K562 (cell line): ENCODE measurements at regions not wholly inside any gene's neighbourhood (a gene's known extent, or its start where the extent isn't known, plus 50 kb on each side); places are given as distances from the start of the nearest gene placed in this dataset.

Experiments used
- ATAC-seq: fragments of 200-7000 bp; cut with Tn5 transposase; 3 replicates; pipeline ENCODE4 v1.9.1; 2020; ENCODE audit warnings: moderate library complexity
- BruUV-seq: library from RNA; stranded (reverse); fragments of 400-500 nt; replicated peaks from 2 replicates; lab custom pipeline; 2021; lab: Mats Ljungman, UMichigan
- CTCF ChIA-PET: fragments of 300-600 bp; formaldehyde crosslinking; extraction: SDS; loops from one replicate; lab custom pipeline; 2021; ENCODE audit warnings: low intra/inter-chr PET ratio; lab: Yijun Ruan, JAX
- POLR2A ChIA-PET: fragments of 300-600, 350-650 bp; sonication (Branson Sonifier 250); formaldehyde crosslinking; extraction: SDS; loops from one replicate; lab custom pipeline; 2021; ENCODE audit warnings: antibody characterized with exemption, inconsistent platforms; lab: Yijun Ruan, JAX
- DNase-seq, 4 experiments: peaks; one replicate each; pipeline versions ENCODE4 v3.0.0 to v3.0.0-alpha.2; 2011 to 2018; ENCODE audit warnings: low spot score in 3 of 4, mixed read lengths in 3 of 4; ENCODE audit errors: extremely low read depth in 1 of 4
- FAIRE-seq: peaks from 2 replicates; lab custom pipeline; 2011; peaks lifted over from hg19 to GRCh38; lab: Jason Lieb, UNC
- H2AFZ ChIP-seq: 2 replicates; pipeline ENCODE4 v1.6.0; 2011; ENCODE audit warnings: low read depth, low read length, control low read depth, inconsistent platforms
- H3K27ac ChIP-seq: fragments of 200-600 bp; 3 replicates; pipeline ENCODE4 v1.8.0; 2011; ENCODE audit warnings: low read depth, mild to moderate bottlenecking, control low read depth, inconsistent platforms, low read length, moderate library complexity, mixed read lengths; ENCODE audit errors: extremely low read depth
- H3K27me3 ChIP-seq, 2 experiments: fragments of 300-600 bp in 1 of 2; 2 replicates in 1 of 2; 3 replicates in 1 of 2; pipeline versions ENCODE4 v1.6.0 to v1.8.0; 2011; ENCODE audit warnings: inconsistent platforms in 2 of 2, low read length in 2 of 2, mild to moderate bottlenecking in 1 of 2, mixed read lengths in 1 of 2, moderate library complexity in 1 of 2; ENCODE audit not compliant: control insufficient read depth in 2 of 2, insufficient read depth in 2 of 2
- H3K36me3 ChIP-seq: fragments of 300-600 bp; 3 replicates; pipeline ENCODE4 v1.8.0; 2011; ENCODE audit warnings: mild to moderate bottlenecking, low read length, inconsistent platforms; ENCODE audit not compliant: control insufficient read depth, insufficient read depth
- H3K4me1 ChIP-seq, 2 experiments: fragments of 200-600 bp in 1 of 2; replicated peaks in 1 of 2; 2 replicates in 1 of 2; 3 replicates in 1 of 2; pipeline versions ENCODE4 v1.5.1 to v1.8.0; 2011; ENCODE audit warnings: inconsistent platforms in 2 of 2, low read length in 2 of 2, mild to moderate bottlenecking in 1 of 2, mixed read lengths in 1 of 2, moderate library complexity in 1 of 2; ENCODE audit not compliant: control insufficient read depth in 2 of 2, insufficient read depth in 2 of 2
- H3K4me2 ChIP-seq: 2 replicates; pipeline ENCODE4 v1.6.1; 2011; ENCODE audit warnings: low read length, control low read depth, inconsistent platforms, mixed read lengths; ENCODE audit not compliant: insufficient read depth
- H3K4me3 ChIP-seq: fragments of 200-600 bp; sonication (generic), shearing (Covaris generic); 2 replicates; pipeline ENCODE4 v1.5.1; 2016; ENCODE audit warnings: control low read depth, inconsistent platforms
- H3K79me2 ChIP-seq: fragments of 200-600 bp; 3 replicates; pipeline ENCODE4 v1.8.0; 2011; ENCODE audit warnings: low read length, inconsistent platforms; ENCODE audit not compliant: control insufficient read depth, insufficient read depth
- H3K9ac ChIP-seq, 2 experiments: 2 replicates each; pipeline versions ENCODE4 v1.6.0 to v1.6.1; 2011; ENCODE audit warnings: low read depth in 2 of 2, low read length in 2 of 2, control low read depth in 1 of 2, inconsistent platforms in 1 of 2, mild to moderate bottlenecking in 1 of 2, mixed read lengths in 1 of 2; ENCODE audit not compliant: insufficient read depth in 1 of 2
- H3K9me1 ChIP-seq: one replicate; pipeline ENCODE4 v1.6.0; 2011; ENCODE audit warnings: inconsistent platforms, mild to moderate bottlenecking, low read length, moderate library complexity; ENCODE audit not compliant: control insufficient read depth, insufficient read depth
- H3K9me3 ChIP-seq: replicated peaks from 2 replicates; pipeline ENCODE4 v1.5.1; 2011; ENCODE audit warnings: low read depth, low read length, inconsistent platforms; ENCODE audit not compliant: control insufficient read depth, insufficient read depth
- H4K20me1 ChIP-seq: replicated peaks from 2 replicates; pipeline ENCODE4 v1.6.1; 2011; ENCODE audit warnings: low read length, inconsistent platforms, mixed read lengths; ENCODE audit not compliant: control insufficient read depth, insufficient read depth
- CTBP1 ChIP-seq: fragments of 450-650 bp; IDR thresholded peaks from 2 replicates; pipeline ENCODE4 v1.6.1; 2016; ENCODE audit warnings: borderline replicate concordance
- DPF2 ChIP-seq: fragments of 450-650 bp; IDR thresholded peaks from 2 replicates; pipeline ENCODE4 v1.6.1; 2016
- EHMT2 ChIP-seq: fragments of 450-650 bp; IDR thresholded peaks from 2 replicates; pipeline ENCODE4 v1.6.1; 2018; ENCODE audit warnings: antibody characterized with exemption
- NFIC ChIP-seq: fragments of 450-650 bp; IDR thresholded peaks from 2 replicates; pipeline ENCODE4 v1.6.1; 2017; ENCODE audit warnings: mild to moderate bottlenecking, inconsistent platforms
- POLR2H ChIP-seq: IDR thresholded peaks from 2 replicates; pipeline ENCODE4 v1.6.1; 2016; ENCODE audit warnings: missing genetic modification characterization, low read depth, mild to moderate bottlenecking, control low read depth, missing compliant biosample characterization, moderate library complexity
- SIN3A ChIP-seq, 2 experiments: fragments of 150-350 bp in 1 of 2; IDR thresholded peaks; 2 replicates each; pipeline ENCODE4 v1.6.1; 2011 to 2016; ENCODE audit warnings: borderline replicate concordance in 2 of 2, low read depth in 2 of 2, low read length in 2 of 2, mild to moderate bottlenecking in 2 of 2, moderate library complexity in 2 of 2; ENCODE audit not compliant: control insufficient read depth in 1 of 2
- ZNF165 ChIP-seq: fragments of 250-450 bp; sonication (Bioruptor Pico); IDR thresholded peaks from 2 replicates; pipeline ENCODE4 v1.4.0; 2020; ENCODE audit warnings: borderline replicate concordance
- ZNF324 ChIP-seq: fragments of 250-450 bp; sonication (Bioruptor Pico); IDR thresholded peaks from 2 replicates; pipeline ENCODE4 v1.4.0; 2020; ENCODE audit warnings: mild to moderate bottlenecking
- WGBS: fragments of 100-300 bp; shearing (Covaris generic); methylation state at CpG from one replicate; pipeline ENCODE4 v1.1.6; 2016; ENCODE audit warnings: low coverage, mixed read lengths; ENCODE audit not compliant: insufficient coverage; ENCODE audit errors: missing lambda C conversion rate; 5-methylcytosine and 5-hydroxymethylcytosine counted together
- in situ Hi-C: fragments of 300-500 bp; cut with MboI; formaldehyde crosslinking; loops from 4 replicates; pipeline ENCODE4 v1.15.0; 2018; ENCODE audit warnings: inconsistent platforms, mixed read lengths
- intact Hi-C: fragments of 100-400 bp; cut with micrococcal nuclease; formaldehyde crosslinking; loops from 2 replicates; pipeline ENCODE4 v1.14.2; 2022
- TF ChIP-seq, protein P1 (sequence below), 3 experiments: fragments of 200-800 bp in 1 of 3; fragments of 250-450 bp in 1 of 3; fragments of 450-650 bp in 1 of 3; sonication (Bioruptor Pico) in 1 of 3; sonication (Bioruptor generic) in 1 of 3; formaldehyde crosslinking in 1 of 3; IDR thresholded peaks; 2 replicates each; pipeline versions ENCODE4 v1.6.1 to v1.8.0; 2016 to 2022; ENCODE audit warnings: mild to moderate bottlenecking in 2 of 3, missing genetic modification characterization in 2 of 3, missing compliant biosample characterization in 1 of 3, moderate library complexity in 1 of 3

GRCh38 chr2:34031097-34031496, 432.0 kb upstream of the FAM98A start (continued):
- TF ChIP-seq, protein P1, sequence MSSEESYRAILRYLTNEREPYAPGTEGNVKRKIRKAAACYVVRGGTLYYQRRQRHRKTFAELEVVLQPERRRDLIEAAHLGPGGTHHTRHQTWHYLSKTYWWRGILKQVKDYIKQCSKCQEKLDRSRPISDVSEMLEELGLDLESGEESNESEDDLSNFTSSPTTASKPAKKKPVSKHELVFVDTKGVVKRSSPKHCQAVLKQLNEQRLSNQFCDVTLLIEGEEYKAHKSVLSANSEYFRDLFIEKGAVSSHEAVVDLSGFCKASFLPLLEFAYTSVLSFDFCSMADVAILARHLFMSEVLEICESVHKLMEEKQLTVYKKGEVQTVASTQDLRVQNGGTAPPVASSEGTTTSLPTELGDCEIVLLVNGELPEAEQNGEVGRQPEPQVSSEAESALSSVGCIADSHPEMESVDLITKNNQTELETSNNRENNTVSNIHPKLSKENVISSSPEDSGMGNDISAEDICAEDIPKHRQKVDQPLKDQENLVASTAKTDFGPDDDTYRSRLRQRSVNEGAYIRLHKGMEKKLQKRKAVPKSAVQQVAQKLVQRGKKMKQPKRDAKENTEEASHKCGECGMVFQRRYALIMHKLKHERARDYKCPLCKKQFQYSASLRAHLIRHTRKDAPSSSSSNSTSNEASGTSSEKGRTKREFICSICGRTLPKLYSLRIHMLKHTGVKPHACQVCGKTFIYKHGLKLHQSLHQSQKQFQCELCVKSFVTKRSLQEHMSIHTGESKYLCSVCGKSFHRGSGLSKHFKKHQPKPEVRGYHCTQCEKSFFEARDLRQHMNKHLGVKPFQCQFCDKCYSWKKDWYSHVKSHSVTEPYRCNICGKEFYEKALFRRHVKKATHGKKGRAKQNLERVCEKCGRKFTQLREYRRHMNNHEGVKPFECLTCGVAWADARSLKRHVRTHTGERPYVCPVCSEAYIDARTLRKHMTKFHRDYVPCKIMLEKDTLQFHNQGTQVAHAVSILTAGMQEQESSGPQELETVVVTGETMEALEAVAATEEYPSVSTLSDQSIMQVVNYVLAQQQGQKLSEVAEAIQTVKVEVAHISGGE (CRISPR knock-in tag; IDR thresholded peaks at IDR 0.05) = no peak
- no peak for TF ChIP-seq ZNF324 (CRISPR knock-in tag)
- no peak for TF ChIP-seq DPF2
- TF ChIP-seq ZNF165 (CRISPR knock-in tag) = no peak
- TF ChIP-seq CTBP1 = no peak
- TF ChIP-seq POLR2H (tag) = no peak

DNA sequence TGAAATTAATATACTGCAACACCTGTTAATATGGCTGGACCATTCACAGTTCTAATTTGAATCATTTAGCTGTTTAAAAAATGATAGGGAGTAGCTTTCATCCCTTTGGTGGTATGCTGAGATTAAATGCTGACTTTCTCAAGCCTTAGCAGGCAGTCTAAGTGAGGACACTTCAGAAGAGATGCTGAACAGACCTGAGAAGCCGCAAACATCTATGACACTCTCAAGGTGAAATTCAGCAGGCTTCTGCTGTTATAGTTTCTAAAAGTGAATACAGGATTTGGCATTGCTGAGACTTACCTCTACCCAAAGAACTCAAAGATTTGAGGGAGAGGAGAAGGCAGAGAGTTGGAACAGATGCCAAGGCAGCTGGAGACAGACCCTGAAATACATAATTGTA, 431.2 kb upstream of the FAM98A start:
- ATAC-seq = no peak
- ChIA-PET POLR2A (no interaction called here), CTCF (no interaction called here)
- no peak for DNase-seq
- no peak overlapping the region for H3K4me3 ChIP-seq
- intact Hi-C loops = no loop called here
- no TSS peak for BruUV-seq
- 0% methylated on average over 1 of the region's 1 CpG for WGBS
- H3K27ac ChIP-seq = no peak overlapping the region
- H3K27me3 ChIP-seq = no peaks in the 10 kb centered on the region
- no peaks in the 10 kb centered on the region for H3K9me3 ChIP-seq
- H3K9ac ChIP-seq = no peak overlapping the region
- no peak overlapping the region for H3K4me2 ChIP-seq
- in situ Hi-C loops = no loop called here
- H3K36me3 ChIP-seq = no peaks in the 10 kb centered on the region
- no peak overlapping the region for H2AFZ ChIP-seq
- no peaks in the 10 kb centered on the region for H3K79me2 ChIP-seq
- TF ChIP-seq NFIC (no peak), EHMT2 (no peak), SIN3A (IDR thresholded peaks at IDR 0.05; ENCODE audit: borderline replicate concordance in 2 of 2, control insufficient read depth in 1 of 2, low read depth in 2 of 2, low read length in 2 of 2) (no peak)
- H4K20me1 ChIP-seq = no peaks in the 10 kb centered on the region
- FAIRE-seq = no peak
- no peaks in the 10 kb centered on the region for H3K4me1 ChIP-seq
- H3K9me1 ChIP-seq = no peaks in the 10 kb centered on the region
